Osteoblast (primary cell): ENCODE measurements at regions not wholly inside any gene's neighbourhood (a gene's known extent, or its start where the extent isn't known, plus 50 kb on each side); places are given as distances from the start of the nearest gene placed in this dataset.

Source experiments
- DNase-seq: peaks from one replicate; pipeline ENCODE4 v3.0.0; 2011; ENCODE audit warnings: low spot score, mixed read lengths; ENCODE audit not compliant: insufficient read length; ENCODE audit errors: missing footprints
- H2AFZ ChIP-seq: 2 replicates; pipeline ENCODE4 v1.6.0; 2011; ENCODE audit warnings: mild to moderate bottlenecking, low read length
- H3K27ac ChIP-seq: 2 replicates; pipeline ENCODE4 v1.5.1; 2011; ENCODE audit warnings: mild to moderate bottlenecking, low read depth, low read length, moderate library complexity
- H3K27me3 ChIP-seq: 2 replicates; pipeline ENCODE4 v1.6.0; 2012; ENCODE audit warnings: mild to moderate bottlenecking, control low read depth, inconsistent platforms, low read length, moderate library complexity; ENCODE audit not compliant: insufficient read depth
- H3K36me3 ChIP-seq: 2 replicates; pipeline ENCODE4 v1.5.1; 2011; ENCODE audit warnings: mild to moderate bottlenecking, low read length, control low read depth, moderate library complexity; ENCODE audit not compliant: insufficient read depth
- H3K4me1 ChIP-seq: 2 replicates; pipeline ENCODE4 v1.5.1; 2011; ENCODE audit warnings: mild to moderate bottlenecking, low read length, control low read depth, moderate library complexity; ENCODE audit not compliant: insufficient read depth
- H3K4me2 ChIP-seq: 2 replicates; pipeline ENCODE4 v1.6.0; 2011; ENCODE audit warnings: mild to moderate bottlenecking, low read length; ENCODE audit not compliant: insufficient read depth
- H3K4me3 ChIP-seq: fragments of 200-600 bp; sonication (generic); 3 replicates; pipeline ENCODE4 v1.5.1; 2012; ENCODE audit warnings: mild to moderate bottlenecking, low read length, inconsistent platforms; ENCODE audit not compliant: insufficient read depth
- H3K79me2 ChIP-seq: 2 replicates; pipeline ENCODE4 v1.6.0; 2012; ENCODE audit warnings: mild to moderate bottlenecking, low read length, control low read depth, inconsistent platforms; ENCODE audit not compliant: insufficient read depth
- H3K9me3 ChIP-seq: 2 replicates; pipeline ENCODE4 v1.5.1; 2011; ENCODE audit warnings: low read depth, low read length, control low read depth
- H4K20me1 ChIP-seq: 2 replicates; pipeline ENCODE4 v1.6.0; 2012; ENCODE audit warnings: mild to moderate bottlenecking, low read length, control low read depth; ENCODE audit not compliant: insufficient read depth
- TF ChIP-seq, protein P1 (sequence below): IDR thresholded peaks from 2 replicates; pipeline ENCODE4 v1.5.1; 2011; ENCODE audit warnings: mild to moderate bottlenecking, low read depth, low read length, moderate library complexity; ENCODE audit errors: extremely low read depth

DNA sequence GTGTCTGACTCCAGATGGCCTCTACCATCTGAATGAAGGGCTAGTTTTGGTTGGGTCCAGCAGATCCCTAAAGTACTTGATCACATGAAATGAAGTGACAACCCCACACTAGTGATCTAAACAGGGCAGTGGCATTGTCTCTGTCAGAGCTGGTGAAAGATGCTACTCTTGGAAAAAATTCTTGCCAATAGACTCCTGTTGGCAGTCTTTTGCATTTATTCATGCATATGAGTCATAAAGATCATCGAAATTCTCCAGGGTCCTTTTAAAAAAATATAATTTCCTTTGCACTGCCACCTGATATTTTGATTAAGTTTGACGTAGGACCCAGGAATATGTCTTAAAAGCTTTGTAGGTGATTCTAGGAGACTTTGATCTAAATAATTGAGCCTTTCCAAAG lies 135.1 kb upstream of the ELL2 start:
- Histone ChIP-seq H3K27me3 (no peaks in the 10 kb centered on the region), H3K4me2 (no peak overlapping the region), H3K4me1 (peaks cover 25% of the 10 kb centered on the region), H2AFZ (no peak overlapping the region), H3K4me3 (no peak overlapping the region), H3K36me3 (no peaks in the 10 kb centered on the region), H3K79me2 (no peaks in the 10 kb centered on the region), H3K27ac (peak overlapping the region; percentile 40), H4K20me1 (no peaks in the 10 kb centered on the region), H3K9me3 (no peaks in the 10 kb centered on the region)
- peak; percentile 85 for DNase-seq
- TF ChIP-seq, protein P1, sequence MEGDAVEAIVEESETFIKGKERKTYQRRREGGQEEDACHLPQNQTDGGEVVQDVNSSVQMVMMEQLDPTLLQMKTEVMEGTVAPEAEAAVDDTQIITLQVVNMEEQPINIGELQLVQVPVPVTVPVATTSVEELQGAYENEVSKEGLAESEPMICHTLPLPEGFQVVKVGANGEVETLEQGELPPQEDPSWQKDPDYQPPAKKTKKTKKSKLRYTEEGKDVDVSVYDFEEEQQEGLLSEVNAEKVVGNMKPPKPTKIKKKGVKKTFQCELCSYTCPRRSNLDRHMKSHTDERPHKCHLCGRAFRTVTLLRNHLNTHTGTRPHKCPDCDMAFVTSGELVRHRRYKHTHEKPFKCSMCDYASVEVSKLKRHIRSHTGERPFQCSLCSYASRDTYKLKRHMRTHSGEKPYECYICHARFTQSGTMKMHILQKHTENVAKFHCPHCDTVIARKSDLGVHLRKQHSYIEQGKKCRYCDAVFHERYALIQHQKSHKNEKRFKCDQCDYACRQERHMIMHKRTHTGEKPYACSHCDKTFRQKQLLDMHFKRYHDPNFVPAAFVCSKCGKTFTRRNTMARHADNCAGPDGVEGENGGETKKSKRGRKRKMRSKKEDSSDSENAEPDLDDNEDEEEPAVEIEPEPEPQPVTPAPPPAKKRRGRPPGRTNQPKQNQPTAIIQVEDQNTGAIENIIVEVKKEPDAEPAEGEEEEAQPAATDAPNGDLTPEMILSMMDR, result no peak

DNA sequence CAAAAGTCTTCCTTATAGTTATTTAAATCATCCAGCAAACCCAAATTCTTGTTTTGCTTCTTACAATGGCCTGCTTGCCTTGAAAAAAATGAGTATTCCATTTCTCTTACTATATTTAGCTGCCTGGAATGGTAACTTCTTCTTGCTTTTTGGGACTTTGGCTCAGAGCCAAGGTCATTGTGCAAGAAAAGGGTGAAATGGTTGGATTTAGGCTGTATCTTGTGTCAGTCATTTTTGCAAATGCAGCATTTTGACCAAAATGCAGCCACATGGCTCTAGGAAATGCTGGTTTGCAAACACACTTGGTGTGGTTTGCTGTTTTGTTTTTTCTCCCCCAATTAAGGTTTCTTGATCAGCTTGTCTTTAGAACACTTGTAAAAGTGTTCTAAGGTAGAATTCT lies 133.3 kb upstream of the ELL2 start:
- Histone ChIP-seq H4K20me1 (no peaks in the 10 kb centered on the region), H3K79me2 (no peaks in the 10 kb centered on the region), H3K4me2 (no peak overlapping the region), H3K4me3 (no peak overlapping the region), H3K9me3 (no peaks in the 10 kb centered on the region), H3K27ac (no peak overlapping the region), H3K27me3 (no peaks in the 10 kb centered on the region), H3K36me3 (no peaks in the 10 kb centered on the region), H2AFZ (peak overlapping the region; percentile 25), H3K4me1 (peaks cover 25% of the 10 kb centered on the region)
- TF ChIP-seq, protein P1, result no peak
- no peak for DNase-seq

DNA sequence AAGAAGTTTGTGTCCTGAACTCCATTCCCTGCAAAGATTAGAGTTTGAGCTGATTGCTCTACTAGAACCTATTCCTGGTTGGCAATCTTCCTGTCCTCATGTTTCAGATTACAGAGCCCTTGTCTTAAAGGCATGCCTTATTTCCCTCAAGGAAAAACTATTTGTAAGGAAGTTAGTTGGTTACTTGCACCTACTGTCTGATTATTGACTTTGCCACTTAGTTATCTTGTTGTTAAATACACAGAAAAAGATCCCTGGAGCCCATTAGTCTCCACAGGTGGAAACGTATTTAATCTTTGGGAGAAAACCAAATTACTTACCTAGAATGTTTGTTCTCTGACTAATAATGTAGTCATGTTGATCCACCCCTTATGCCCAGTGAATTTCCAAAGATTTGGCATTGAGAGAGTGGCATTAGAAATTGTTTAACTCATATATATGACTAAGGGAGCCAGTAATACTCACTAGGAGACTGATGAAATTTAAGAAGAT lies 132.3 kb upstream of the ELL2 start:
- Histone ChIP-seq H3K4me3 (no peak overlapping the region), H3K79me2 (no peaks in the 10 kb centered on the region), H3K9me3 (no peaks in the 10 kb centered on the region), H3K27ac (no peak overlapping the region), H3K4me1 (peaks cover 25% of the 10 kb centered on the region), H3K36me3 (no peaks in the 10 kb centered on the region), H4K20me1 (no peaks in the 10 kb centered on the region), H3K27me3 (no peaks in the 10 kb centered on the region), H3K4me2 (no peak overlapping the region), H2AFZ (no peak overlapping the region)
- TF ChIP-seq, protein P1, result no peak
- peak; percentile 34 for DNase-seq

DNA sequence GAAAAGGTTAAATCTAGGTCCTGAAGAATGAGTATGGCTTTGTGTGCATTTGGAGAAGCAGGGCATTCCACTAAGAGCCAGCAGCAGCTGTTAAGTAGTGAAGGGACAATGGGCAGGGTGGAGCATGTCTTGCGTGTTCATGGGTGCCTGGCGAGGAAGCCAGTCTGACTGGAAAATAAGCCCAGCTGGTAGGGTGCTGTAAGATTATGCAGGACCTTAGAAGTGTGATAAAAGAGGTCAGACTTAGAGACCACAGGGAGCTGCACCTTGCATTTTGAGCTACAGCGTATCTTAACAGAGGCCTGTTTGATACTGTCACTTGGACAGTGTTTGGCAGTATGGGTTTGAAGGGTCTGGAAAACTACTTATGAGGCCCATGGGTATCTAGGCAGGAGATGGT lies 131.7 kb upstream of the ELL2 start:
- Histone ChIP-seq H3K4me3 (no peak overlapping the region), H2AFZ (no peak overlapping the region), H4K20me1 (no peaks in the 10 kb centered on the region), H3K36me3 (no peaks in the 10 kb centered on the region), H3K27me3 (no peaks in the 10 kb centered on the region), H3K9me3 (no peaks in the 10 kb centered on the region), H3K4me2 (no peak overlapping the region), H3K27ac (no peak overlapping the region), H3K4me1 (peaks cover 25% of the 10 kb centered on the region), H3K79me2 (no peaks in the 10 kb centered on the region)
- TF ChIP-seq, protein P1, result no peak
- no peak for DNase-seq
